DMS114 treated with DMSO at 0.1 percent for 48 hours (cell line): ENCODE measurements at regions not wholly inside any gene's neighbourhood (a gene's known extent, or its start where the extent isn't known, plus 50 kb on each side); places are given as distances from the start of the nearest gene placed in this dataset.

Experiments used
- DNase-seq: peaks from one replicate; lab custom pipeline; 2025; ENCODE audit not compliant: unreplicated experiment; lab: John Stamatoyannopoulos, UW

DNA sequence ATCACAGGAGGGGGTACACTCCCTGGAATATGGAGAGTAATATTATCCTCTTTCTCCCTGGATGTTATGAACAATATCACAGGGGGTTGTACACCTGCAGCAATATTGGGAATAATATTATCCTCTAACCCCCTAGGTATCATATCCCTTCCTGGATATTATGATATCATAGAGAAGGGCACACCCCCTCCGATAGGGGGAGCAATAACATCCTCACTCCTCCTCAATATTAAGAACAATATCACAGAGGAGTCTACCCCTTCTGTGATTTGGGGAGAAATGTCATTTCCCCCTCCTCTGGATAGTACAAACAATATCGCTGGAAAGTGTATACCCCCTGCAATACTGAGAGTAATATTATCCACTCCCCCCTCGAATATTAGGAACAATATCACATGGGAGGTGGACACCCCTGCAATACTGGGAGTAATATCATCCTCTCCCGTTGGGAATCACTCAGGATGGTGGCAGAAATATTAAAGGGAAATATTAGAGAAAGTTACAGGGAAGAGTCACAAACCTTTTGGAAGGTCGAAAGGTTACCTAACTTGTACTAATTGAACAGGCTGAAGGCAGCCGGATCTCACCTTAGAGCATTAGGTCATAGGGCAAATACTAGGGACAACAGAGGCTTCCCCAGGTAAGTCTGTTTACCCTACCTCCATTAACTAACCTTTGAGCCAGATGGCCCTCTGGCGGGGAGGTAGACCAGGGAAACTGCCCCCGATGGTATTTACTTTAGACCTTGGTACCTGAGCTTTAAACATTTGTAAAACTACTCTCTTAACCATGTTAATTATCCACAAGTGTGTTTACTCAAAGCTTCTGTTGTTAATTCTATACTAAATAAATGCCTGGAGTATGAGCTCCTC is 57.5 kb upstream of the FREM1 start:
- no peak for DNase-seq

GRCh38 chr9:14962193-14962882 is 52.1 kb upstream of the FREM1 start:
- no peak for DNase-seq

GRCh38 chr9:14961372-14962068 is 51.3 kb upstream of the FREM1 start:
- no peak for DNase-seq

DNA sequence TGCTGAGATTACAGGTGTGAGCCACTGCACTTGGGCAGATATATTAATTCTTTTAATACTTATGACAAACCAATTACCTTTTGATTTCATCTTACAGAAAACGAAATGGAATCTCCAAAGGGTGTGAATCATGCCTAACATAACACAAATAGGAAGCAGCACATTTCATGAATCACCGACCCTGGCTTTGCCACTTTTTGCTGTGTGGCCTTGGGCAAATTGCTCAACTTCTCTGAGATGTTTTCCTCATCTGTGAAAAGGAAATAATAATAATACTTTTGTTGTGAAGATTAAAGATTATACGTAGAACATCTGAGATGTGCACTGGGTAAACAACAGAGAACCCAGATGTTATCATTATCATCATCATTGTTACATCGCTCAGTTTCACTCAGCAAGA is 50.7 kb upstream of the FREM1 start:
- DNase-seq: no peak
